ENCODE measurements at regions not wholly inside any gene's neighbourhood (a gene's known extent, or its start where the extent isn't known, plus 50 kb on each side); places are given as distances from the start of the nearest gene placed in this dataset.

DNA sequence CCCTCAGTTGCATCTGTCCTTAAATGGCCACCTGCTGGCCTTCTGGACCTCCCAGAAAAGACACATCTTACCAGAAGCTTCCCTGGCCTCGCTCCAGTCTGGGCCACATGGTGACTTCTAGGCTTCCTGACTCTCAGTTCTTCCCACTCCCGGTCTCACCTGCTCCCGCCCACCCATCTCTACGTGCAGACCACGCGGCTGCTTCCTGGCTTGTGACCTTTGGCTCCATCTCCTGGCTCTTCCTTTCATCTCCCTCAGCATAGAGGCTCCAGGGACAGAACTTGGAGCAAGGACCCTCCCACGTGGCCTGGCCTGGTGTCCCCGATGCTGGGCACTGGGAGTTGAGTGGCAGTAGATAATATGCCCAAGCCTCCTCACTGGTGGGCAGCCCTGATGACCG, 124.9 kb upstream of the IRF2BP2 start (continued):
- TF ChIP-seq TEAD2 (CRISPR knock-in tag; IDR thresholded peaks at IDR 0.05) (peak; percentile 86), TCF7 (IDR thresholded peaks at IDR 0.05; ENCODE audit: low read depth) (peak; percentile 49; the same call in 1 of the 2 replicates), TRIM22 (IDR thresholded peaks at IDR 0.05) (no peak), NFYB (CRISPR knock-in tag; IDR thresholded peaks at IDR 0.05) (no peak), SKI (IDR thresholded peaks at IDR 0.05; ENCODE audit: partially characterized antibody) (no peak), DMAP1 (CRISPR knock-in tag; IDR thresholded peaks at IDR 0.05) (peak; percentile 61; the same call in 1 of the 2 replicates), KLF12 (CRISPR knock-in tag; IDR thresholded peaks at IDR 0.05; ENCODE audit: borderline replicate concordance) (no peak), ZNF614 (CRISPR knock-in tag; IDR thresholded peaks at IDR 0.05; ENCODE audit: borderline replicate concordance) (peak; percentile 78; the same call in 1 of the 2 replicates), ZNF446 (CRISPR knock-in tag; IDR thresholded peaks at IDR 0.05) (peak; percentile 95), MATR3 (CRISPR knock-in tag; IDR thresholded peaks at IDR 0.05) (no peak), TARDBP (CRISPR knock-in tag; IDR thresholded peaks at IDR 0.05) (peak; percentile 64; the same call in 1 of the 2 replicates), SOX6 (IDR thresholded peaks at IDR 0.05) (no peak), SOX6 (CRISPR knock-in tag; IDR thresholded peaks at IDR 0.05) (peak; percentile 50), NBN (conservative IDR thresholded peaks at IDR 0.05) (no peak), BRCA1 (CRISPR knock-in tag; IDR thresholded peaks at IDR 0.05) (peak; percentile 94), FOXO4 (CRISPR knock-in tag; conservative IDR thresholded peaks at IDR 0.05) (peak; percentile 98; the same call in 1 of the 2 replicates), MAF1 (CRISPR knock-in tag; IDR thresholded peaks at IDR 0.05; ENCODE audit: borderline replicate concordance) (no peak), ELF4 (CRISPR knock-in tag; IDR thresholded peaks at IDR 0.05; ENCODE audit: borderline replicate concordance) (peak; percentile 45; the same call in 1 of the 2 replicates), ISX (CRISPR knock-in tag; conservative IDR thresholded peaks at IDR 0.05) (0 out of 2 replicates have a peak, but pooled peaks have one; percentile 66), SRSF1 (optimal IDR thresholded peaks at IDR 0.05; ENCODE audit: low read depth, low read length) (no peak), ZFP36L1 (CRISPR knock-in tag; IDR thresholded peaks at IDR 0.05) (peak; percentile 84; the same call in 1 of the 2 replicates), HDAC6 (IDR thresholded peaks at IDR 0.05; ENCODE audit: low read depth, low read length) (no peak), SIX1 (CRISPR knock-in tag; IDR thresholded peaks at IDR 0.05; ENCODE audit: borderline replicate concordance) (no peak), HNRNPK (IDR thresholded peaks at IDR 0.05; ENCODE audit: low read depth, low read length, poor library complexity, severe bottlenecking) (no peak), ZNF160 (CRISPR knock-in tag; IDR thresholded peaks at IDR 0.05) (peak; percentile 56; the same call in 1 of the 2 replicates), ZBTB1 (CRISPR knock-in tag; IDR thresholded peaks at IDR 0.05; ENCODE audit: borderline replicate concordance) (no peak), FOXM1 (CRISPR knock-in tag; IDR thresholded peaks at IDR 0.05) (0 out of 2 replicates have a peak, but pooled peaks have one; percentile 36)
- TF ChIP-seq, protein P1, sequence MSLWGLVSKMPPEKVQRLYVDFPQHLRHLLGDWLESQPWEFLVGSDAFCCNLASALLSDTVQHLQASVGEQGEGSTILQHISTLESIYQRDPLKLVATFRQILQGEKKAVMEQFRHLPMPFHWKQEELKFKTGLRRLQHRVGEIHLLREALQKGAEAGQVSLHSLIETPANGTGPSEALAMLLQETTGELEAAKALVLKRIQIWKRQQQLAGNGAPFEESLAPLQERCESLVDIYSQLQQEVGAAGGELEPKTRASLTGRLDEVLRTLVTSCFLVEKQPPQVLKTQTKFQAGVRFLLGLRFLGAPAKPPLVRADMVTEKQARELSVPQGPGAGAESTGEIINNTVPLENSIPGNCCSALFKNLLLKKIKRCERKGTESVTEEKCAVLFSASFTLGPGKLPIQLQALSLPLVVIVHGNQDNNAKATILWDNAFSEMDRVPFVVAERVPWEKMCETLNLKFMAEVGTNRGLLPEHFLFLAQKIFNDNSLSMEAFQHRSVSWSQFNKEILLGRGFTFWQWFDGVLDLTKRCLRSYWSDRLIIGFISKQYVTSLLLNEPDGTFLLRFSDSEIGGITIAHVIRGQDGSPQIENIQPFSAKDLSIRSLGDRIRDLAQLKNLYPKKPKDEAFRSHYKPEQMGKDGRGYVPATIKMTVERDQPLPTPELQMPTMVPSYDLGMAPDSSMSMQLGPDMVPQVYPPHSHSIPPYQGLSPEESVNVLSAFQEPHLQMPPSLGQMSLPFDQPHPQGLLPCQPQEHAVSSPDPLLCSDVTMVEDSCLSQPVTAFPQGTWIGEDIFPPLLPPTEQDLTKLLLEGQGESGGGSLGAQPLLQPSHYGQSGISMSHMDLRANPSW (CRISPR knock-in tag; IDR thresholded peaks at IDR 0.05; ENCODE audit: borderline replicate concordance) = peak; percentile 57; the same call in 1 of the 2 replicates
- TF ChIP-seq, protein P2, sequence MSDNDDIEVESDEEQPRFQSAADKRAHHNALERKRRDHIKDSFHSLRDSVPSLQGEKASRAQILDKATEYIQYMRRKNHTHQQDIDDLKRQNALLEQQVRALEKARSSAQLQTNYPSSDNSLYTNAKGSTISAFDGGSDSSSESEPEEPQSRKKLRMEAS (IDR thresholded peaks at IDR 0.05) = peak; percentile 99
